ENCODE measurements at regions not wholly inside any gene's neighbourhood (a gene's known extent, or its start where the extent isn't known, plus 50 kb on each side); places are given as distances from the start of the nearest gene placed in this dataset.

DNA sequence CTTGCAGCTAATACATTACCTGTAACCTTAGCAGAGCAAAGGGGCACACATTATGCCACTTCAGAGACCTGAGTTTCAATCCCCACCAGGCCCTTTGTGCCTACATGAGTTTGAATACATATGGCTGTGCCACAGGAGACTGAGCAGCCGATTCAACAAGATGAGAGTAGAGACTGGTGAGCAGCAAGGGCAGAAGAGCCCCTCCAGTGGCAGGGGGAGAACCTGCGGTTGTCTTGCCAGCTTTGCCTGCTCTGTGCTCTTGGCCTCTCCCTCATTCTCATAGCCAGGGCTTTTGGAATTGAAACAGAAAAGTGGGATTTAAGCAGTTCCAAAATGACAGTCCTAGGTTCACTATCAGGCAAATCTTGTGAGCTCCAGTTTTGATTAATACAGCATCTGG lies 52.3 kb upstream of the CLNK start (continued):
- TF ChIP-seq, protein P1, sequence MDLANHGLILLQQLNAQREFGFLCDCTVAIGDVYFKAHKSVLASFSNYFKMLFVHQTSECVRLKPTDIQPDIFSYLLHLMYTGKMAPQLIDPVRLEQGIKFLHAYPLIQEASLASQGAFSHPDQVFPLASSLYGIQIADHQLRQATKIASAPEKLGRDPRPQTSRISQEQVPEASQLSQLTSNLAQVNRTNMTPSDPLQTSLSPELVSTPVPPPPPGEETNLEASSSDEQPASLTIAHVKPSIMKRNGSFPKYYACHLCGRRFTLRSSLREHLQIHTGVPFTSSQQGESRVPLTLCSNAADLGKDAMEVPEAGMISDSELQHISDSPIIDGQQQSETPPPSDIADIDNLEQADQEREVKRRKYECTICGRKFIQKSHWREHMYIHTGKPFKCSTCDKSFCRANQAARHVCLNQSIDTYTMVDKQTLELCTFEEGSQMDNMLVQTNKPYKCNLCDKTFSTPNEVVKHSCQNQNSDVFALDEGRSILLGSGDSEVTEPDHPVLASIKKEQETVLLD (IDR thresholded peaks at IDR 0.05), result no peak
- TF ChIP-seq HMGN3 (IDR thresholded peaks at IDR 0.05; ENCODE audit: borderline replicate concordance, extremely low read depth, insufficient read length, low read depth, low read length) (no peak), ZNF140 (CRISPR knock-in tag; IDR thresholded peaks at IDR 0.05) (no peak), HNRNPUL1 (IDR thresholded peaks at IDR 0.05; ENCODE audit: low read length) (no peak), CBFA2T2 (conservative IDR thresholded peaks at IDR 0.05) (no peak)

DNA sequence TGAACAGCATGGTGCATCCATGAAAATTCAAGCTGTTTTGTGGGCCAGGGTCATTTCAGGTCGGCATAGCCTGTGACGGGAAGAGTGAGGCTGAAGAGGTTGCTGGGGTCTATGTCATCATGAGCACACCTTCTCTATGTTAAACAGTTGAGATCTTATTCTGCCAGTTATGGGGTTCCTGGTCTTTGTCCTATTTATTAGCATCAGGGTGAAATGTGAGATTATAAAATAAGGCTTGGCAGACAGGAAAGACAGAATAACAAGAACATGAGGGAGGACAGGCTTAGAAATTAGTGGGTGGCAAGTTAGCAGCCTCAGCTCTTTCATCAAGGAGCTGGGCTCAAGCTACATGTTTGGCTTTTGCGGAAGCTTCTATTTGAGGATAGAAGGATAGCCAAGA lies 51.7 kb upstream of the CLNK start:
- no peaks in the 10 kb centered on the region for H3K9me1 ChIP-seq (ENCODE audit: control insufficient read depth, insufficient read depth, low read length)
- FAIRE-seq (no peak), DNase-seq (ENCODE audit: extremely low read depth in 1 of 4, low spot score in 3 of 4) (no peak), ATAC-seq (no peak)
- no peaks in the 10 kb centered on the region for H4K20me1 ChIP-seq (replicated peaks; ENCODE audit: control insufficient read depth, insufficient read depth, low read length)
- no peaks in the 10 kb centered on the region for H3K9me3 ChIP-seq (replicated peaks; ENCODE audit: control insufficient read depth, insufficient read depth, low read depth, low read length)
- H3K4me2 ChIP-seq (ENCODE audit: insufficient read depth, low read length), result no peak overlapping the region
- no peak overlapping the region for H3K4me3 ChIP-seq
- no TSS peak for BruUV-seq (replicated peaks)
- POLR2A ChIA-PET, result no interaction called here
- intact Hi-C loops (cut with micrococcal nuclease) (no loop called here), in situ Hi-C loops (cut with MboI) (no loop called here)
- no peaks in the 10 kb centered on the region for H3K4me1 ChIP-seq (replicated peaks in 1 of 2; ENCODE audit: control insufficient read depth in 2 of 2, insufficient read depth in 2 of 2, low read length in 2 of 2)
- WGBS (ENCODE audit: insufficient coverage, low coverage, missing lambda C conversion rate), result 0% methylated on average over 3 of the region's 3 CpGs
- no peak overlapping the region for H2AFZ ChIP-seq (ENCODE audit: low read depth, low read length)
- H3K27me3 ChIP-seq (ENCODE audit: control insufficient read depth in 2 of 2, insufficient read depth in 2 of 2, low read length in 2 of 2), result no peaks in the 10 kb centered on the region
- H3K27ac ChIP-seq (ENCODE audit: extremely low read depth, low read depth, low read length), result no peak overlapping the region
- CTCF ChIA-PET (ENCODE audit: low intra/inter-chr PET ratio), result no interaction called here
- H3K9ac ChIP-seq (ENCODE audit: insufficient read depth in 1 of 2, low read depth in 2 of 2, low read length in 2 of 2), result no peak overlapping the region
- H3K79me2 ChIP-seq (ENCODE audit: control insufficient read depth, insufficient read depth, low read length), result no peaks in the 10 kb centered on the region
- no peaks in the 10 kb centered on the region for H3K36me3 ChIP-seq (ENCODE audit: control insufficient read depth, insufficient read depth, low read length)
- TF ChIP-seq CXXC5 (CRISPR knock-in tag; IDR thresholded peaks at IDR 0.05) (no peak), ZNF134 (CRISPR knock-in tag; conservative IDR thresholded peaks at IDR 0.05) (no peak), ZNF384 (IDR thresholded peaks at IDR 0.05; ENCODE audit: low read depth, low read length) (no peak), ATF1 (CRISPR knock-in tag; IDR thresholded peaks at IDR 0.05) (no peak), ATF1 (tag; IDR thresholded peaks at IDR 0.05) (no peak), ZNF140 (CRISPR knock-in tag; IDR thresholded peaks at IDR 0.05) (no peak), ZEB2 (IDR thresholded peaks at IDR 0.05) (no peak), MBD2 (IDR thresholded peaks at IDR 0.05; ENCODE audit: borderline replicate concordance, low read depth) (no peak), SLC30A9 (CRISPR knock-in tag; IDR thresholded peaks at IDR 0.05) (no peak), ZNF197 (CRISPR knock-in tag; IDR thresholded peaks at IDR 0.05; ENCODE audit: low read depth) (no peak), POLR3G (IDR thresholded peaks at IDR 0.05; ENCODE audit: extremely low read depth, insufficient read length, insufficient replicate concordance) (no peak), NFIC (IDR thresholded peaks at IDR 0.05) (no peak), BCOR (IDR thresholded peaks at IDR 0.05) (no peak), RFX1 (IDR thresholded peaks at IDR 0.05) (no peak)
- TF ChIP-seq, protein P2, sequence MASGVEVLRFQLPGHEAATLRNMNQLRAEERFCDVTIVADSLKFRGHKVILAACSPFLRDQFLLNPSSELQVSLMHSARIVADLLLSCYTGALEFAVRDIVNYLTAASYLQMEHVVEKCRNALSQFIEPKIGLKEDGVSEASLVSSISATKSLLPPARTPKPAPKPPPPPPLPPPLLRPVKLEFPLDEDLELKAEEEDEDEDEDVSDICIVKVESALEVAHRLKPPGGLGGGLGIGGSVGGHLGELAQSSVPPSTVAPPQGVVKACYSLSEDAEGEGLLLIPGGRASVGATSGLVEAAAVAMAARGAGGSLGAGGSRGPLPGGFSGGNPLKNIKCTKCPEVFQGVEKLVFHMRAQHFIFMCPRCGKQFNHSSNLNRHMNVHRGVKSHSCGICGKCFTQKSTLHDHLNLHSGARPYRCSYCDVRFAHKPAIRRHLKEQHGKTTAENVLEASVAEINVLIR (CRISPR knock-in tag; IDR thresholded peaks at IDR 0.05), result no peak
- TF ChIP-seq, protein P3, sequence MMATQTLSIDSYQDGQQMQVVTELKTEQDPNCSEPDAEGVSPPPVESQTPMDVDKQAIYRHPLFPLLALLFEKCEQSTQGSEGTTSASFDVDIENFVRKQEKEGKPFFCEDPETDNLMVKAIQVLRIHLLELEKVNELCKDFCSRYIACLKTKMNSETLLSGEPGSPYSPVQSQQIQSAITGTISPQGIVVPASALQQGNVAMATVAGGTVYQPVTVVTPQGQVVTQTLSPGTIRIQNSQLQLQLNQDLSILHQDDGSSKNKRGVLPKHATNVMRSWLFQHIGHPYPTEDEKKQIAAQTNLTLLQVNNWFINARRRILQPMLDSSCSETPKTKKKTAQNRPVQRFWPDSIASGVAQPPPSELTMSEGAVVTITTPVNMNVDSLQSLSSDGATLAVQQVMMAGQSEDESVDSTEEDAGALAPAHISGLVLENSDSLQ (IDR thresholded peaks at IDR 0.05), result no peak
- TF ChIP-seq, protein P4, sequence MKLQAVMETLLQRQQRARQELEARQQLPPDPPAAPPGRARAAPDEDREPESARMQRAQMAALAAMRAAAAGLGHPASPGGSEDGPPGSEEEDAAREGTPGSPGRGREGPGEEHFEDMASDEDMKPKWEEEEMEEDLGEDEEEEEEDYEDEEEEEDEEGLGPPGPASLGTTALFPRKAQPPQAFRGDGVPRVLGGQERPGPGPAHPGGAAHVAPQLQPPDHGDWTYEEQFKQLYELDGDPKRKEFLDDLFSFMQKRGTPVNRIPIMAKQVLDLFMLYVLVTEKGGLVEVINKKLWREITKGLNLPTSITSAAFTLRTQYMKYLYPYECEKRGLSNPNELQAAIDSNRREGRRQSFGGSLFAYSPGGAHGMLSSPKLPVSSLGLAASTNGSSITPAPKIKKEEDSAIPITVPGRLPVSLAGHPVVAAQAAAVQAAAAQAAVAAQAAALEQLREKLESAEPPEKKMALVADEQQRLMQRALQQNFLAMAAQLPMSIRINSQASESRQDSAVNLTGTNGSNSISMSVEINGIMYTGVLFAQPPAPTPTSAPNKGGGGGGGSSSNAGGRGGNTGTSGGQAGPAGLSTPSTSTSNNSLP (IDR thresholded peaks at IDR 0.05; ENCODE audit: borderline replicate concordance, low read depth, low read length), result no peak
